ENCODE measurements at regions not wholly inside any gene's neighbourhood (a gene's known extent, or its start where the extent isn't known, plus 50 kb on each side); places are given as distances from the start of the nearest gene placed in this dataset.

DNA sequence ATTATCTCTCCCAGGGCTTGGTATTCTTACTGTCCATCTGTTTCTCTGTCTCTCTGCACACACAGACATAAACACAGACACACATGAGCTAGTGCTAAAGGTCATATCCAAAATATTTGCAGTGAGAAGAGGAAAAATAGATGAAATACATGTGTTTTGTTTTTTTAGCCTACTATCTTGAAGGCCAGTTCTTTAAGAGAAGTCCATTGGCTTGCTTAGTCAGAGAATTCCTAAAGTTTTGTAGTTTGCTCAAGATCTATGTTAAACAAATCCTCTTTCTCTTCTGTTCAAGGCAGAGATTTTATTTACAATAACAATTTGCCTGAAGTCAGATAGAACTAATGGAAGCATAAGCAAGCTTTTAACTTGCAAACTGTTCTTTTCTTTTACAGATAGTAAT lies 120.0 kb upstream of the AKIRIN2 start:
- no peak for TF ChIP-seq POLR2A (IDR thresholded peaks at IDR 0.05; ENCODE audit: low read length)
- TF ChIP-seq GATA1 (IDR thresholded peaks at IDR 0.05; ENCODE audit: low read depth, low read length): no peak

Measured in erythroblast (primary cell).